ENCODE measurements at regions not wholly inside any gene's neighbourhood (a gene's known extent, or its start where the extent isn't known, plus 50 kb on each side); places are given as distances from the start of the nearest gene placed in this dataset.

- TF ChIP-seq CTCF (IDR thresholded peaks at IDR 0.05; ENCODE audit: unreplicated experiment), result no peak
- DNase-seq (ENCODE audit: low spot score, unreplicated experiment), result no peak
- Mint-ChIP-seq H3K27ac (no peak overlapping the region), H3K9me3 (ENCODE audit: low read depth) (no peaks in the 10 kb centered on the region), H3K4me1 (ENCODE audit: low read depth) (no peaks in the 10 kb centered on the region), H3K36me3 (ENCODE audit: insufficient read depth) (no peaks in the 10 kb centered on the region), H3K4me3 (ENCODE audit: low read depth) (no peak overlapping the region), H3K27me3 (no peaks in the 10 kb centered on the region)
Measured at GRCh38 chr3:165403666-165404065, 207.5 kb upstream of the SLITRK3 start.

GRCh38 chr3:165395188-165395587, 199.0 kb upstream of the SLITRK3 start:
- Mint-ChIP-seq H3K36me3 (ENCODE audit: insufficient read depth) (no peaks in the 10 kb centered on the region), H3K27ac (no peak overlapping the region), H3K4me1 (ENCODE audit: low read depth) (no peaks in the 10 kb centered on the region), H3K4me3 (ENCODE audit: low read depth) (no peak overlapping the region), H3K27me3 (no peaks in the 10 kb centered on the region), H3K9me3 (ENCODE audit: low read depth) (no peaks in the 10 kb centered on the region)
- no peak for DNase-seq (ENCODE audit: low spot score, unreplicated experiment)
- TF ChIP-seq CTCF (IDR thresholded peaks at IDR 0.05; ENCODE audit: unreplicated experiment), result no peak

GRCh38 chr3:165393461-165393860, 197.3 kb upstream of the SLITRK3 start:
- Mint-ChIP-seq H3K27me3 (no peaks in the 10 kb centered on the region), H3K4me1 (ENCODE audit: low read depth) (no peaks in the 10 kb centered on the region), H3K36me3 (ENCODE audit: insufficient read depth) (no peaks in the 10 kb centered on the region), H3K27ac (no peak overlapping the region), H3K9me3 (ENCODE audit: low read depth) (no peaks in the 10 kb centered on the region), H3K4me3 (ENCODE audit: low read depth) (no peak overlapping the region)
- no peak for DNase-seq (ENCODE audit: low spot score, unreplicated experiment)
- no peak for TF ChIP-seq CTCF (IDR thresholded peaks at IDR 0.05; ENCODE audit: unreplicated experiment)

GRCh38 chr3:165390166-165390565, 194.0 kb upstream of the SLITRK3 start:
- Mint-ChIP-seq H3K4me1 (ENCODE audit: low read depth) (no peaks in the 10 kb centered on the region), H3K36me3 (ENCODE audit: insufficient read depth) (no peaks in the 10 kb centered on the region), H3K4me3 (ENCODE audit: low read depth) (no peak overlapping the region), H3K9me3 (ENCODE audit: low read depth) (peaks cover 5% of the 10 kb centered on the region), H3K27ac (no peak overlapping the region), H3K27me3 (no peaks in the 10 kb centered on the region)
- no peak for DNase-seq (ENCODE audit: low spot score, unreplicated experiment)
- no peak for TF ChIP-seq CTCF (IDR thresholded peaks at IDR 0.05; ENCODE audit: unreplicated experiment)

GRCh38 chr3:165389653-165390052, 193.5 kb upstream of the SLITRK3 start:
- Mint-ChIP-seq H3K4me1 (ENCODE audit: low read depth) (no peaks in the 10 kb centered on the region), H3K4me3 (ENCODE audit: low read depth) (no peak overlapping the region), H3K27me3 (no peaks in the 10 kb centered on the region), H3K9me3 (ENCODE audit: low read depth) (peaks cover 6% of the 10 kb centered on the region), H3K27ac (no peak overlapping the region), H3K36me3 (ENCODE audit: insufficient read depth) (no peaks in the 10 kb centered on the region)
- no peak for TF ChIP-seq CTCF (IDR thresholded peaks at IDR 0.05; ENCODE audit: unreplicated experiment)
- no peak for DNase-seq (ENCODE audit: low spot score, unreplicated experiment)
